ENCODE measurements at regions not wholly inside any gene's neighbourhood (a gene's known extent, or its start where the extent isn't known, plus 50 kb on each side); places are given as distances from the start of the nearest gene placed in this dataset.

DNA sequence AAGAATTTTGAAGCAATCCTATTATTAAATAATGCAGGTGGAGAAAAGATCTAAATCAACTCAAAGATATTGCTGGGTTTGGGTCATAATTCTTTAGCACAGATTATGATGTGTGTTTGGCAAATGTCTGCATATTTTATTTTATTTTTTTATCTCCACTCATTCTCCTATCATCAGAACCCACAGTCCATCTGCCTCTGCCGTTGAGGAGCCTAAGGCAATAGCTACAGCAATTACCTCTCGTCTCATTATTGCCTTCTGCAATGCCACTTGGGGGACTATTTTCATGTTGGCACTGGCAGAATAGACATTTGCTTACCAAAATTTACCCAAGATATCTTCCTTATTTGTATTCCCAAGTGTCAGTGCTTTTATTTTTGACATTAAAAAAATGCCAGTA is 815.9 kb upstream of the CNTNAP5 start:
- no peak for TF ChIP-seq TAF1 (IDR thresholded peaks at IDR 0.05; ENCODE audit: borderline replicate concordance, low read depth, low read length)
- no peak for TF ChIP-seq POLR2A (IDR thresholded peaks at IDR 0.05; ENCODE audit: low read depth, low read length)
- no peak for TF ChIP-seq POLR2AphosphoS5 (IDR thresholded peaks at IDR 0.05; ENCODE audit: low read depth, low read length)
